Ramos (cell line): ENCODE measurements at regions not wholly inside any gene's neighbourhood (a gene's known extent, or its start where the extent isn't known, plus 50 kb on each side); places are given as distances from the start of the nearest gene placed in this dataset.
"Not testable (repeated sequence)": the region's sequence is repeated elsewhere in the genome, so short reads cannot be mapped to it uniquely, and the experiment has no call there.

Experiments
- in situ Hi-C: fragments of 300-500 bp; cut with MboI; formaldehyde crosslinking; loops from one replicate; pipeline ENCODE4 v1.14.3; 2022; ENCODE audit warnings: low sequenced_read_pairs; ENCODE audit not compliant: unreplicated experiment

- in situ Hi-C loops, result no loop called here
Observed at GRCh38 chr11:79671401-79671800, 230.6 kb upstream of the TENM4 start.

DNA sequence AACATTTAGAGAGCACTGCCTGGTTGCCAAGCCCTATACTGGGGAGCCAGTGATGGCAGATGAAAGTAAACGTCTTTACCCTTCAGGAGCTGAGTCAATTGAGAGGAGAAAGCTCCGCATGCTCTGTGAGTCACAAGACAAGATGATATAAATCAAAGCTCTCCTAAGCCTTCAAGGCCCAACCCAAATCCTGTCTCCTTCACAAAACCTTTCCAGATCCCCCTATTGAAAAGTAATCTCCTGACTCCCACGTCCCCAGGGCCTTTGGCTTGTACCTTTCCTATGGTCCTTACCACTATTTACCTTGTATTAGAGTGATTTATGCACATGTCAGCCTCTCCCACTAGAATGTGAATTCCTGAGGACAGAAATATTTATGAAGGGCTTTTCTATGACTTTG lies 230.1 kb upstream of the TENM4 start:
- in situ Hi-C loops, result no loop called here

DNA sequence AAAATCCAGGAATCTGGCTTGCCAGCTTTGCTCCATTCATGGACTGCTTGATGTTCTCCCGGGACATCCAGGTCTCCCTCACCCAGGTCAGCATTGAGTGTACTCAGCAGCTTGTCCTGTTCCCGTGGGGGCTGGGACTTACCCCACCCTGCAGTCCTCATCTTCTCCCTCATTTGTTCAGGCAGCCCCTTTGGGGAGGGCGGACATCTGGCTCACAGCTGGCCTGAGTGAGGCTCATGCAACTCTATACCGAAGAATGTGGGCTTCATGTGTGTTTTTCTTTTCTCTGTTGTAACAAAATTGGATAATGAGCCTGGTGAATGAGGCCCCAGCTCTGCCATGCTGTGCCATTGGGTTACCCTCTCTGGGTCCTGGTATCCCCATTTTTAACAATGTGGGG lies 227.7 kb upstream of the TENM4 start:
- in situ Hi-C loops, result no loop called here

GRCh38 chr11:79667380-79667779 lies 226.6 kb upstream of the TENM4 start:
- in situ Hi-C loops, result no loop called here

DNA sequence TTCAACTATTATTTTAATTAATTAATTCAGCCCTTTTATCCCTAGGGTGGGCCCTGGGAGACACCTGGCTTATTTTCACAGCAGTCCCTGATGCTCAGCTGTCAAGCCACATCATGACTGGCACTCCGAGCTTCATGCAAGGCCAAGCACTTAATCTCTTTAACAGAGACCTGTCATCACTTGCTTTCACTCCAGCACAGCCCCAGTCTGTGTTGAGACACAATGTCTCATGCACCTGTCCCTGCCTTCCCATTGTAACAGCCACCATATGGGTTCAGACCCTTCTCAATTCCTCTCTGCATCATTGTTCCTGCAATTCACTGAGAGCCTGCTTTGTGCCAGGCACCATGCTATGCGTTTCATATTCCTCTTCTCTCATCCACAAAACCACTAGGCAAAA lies 222.2 kb upstream of the TENM4 start:
- in situ Hi-C loops, result no loop called here

GRCh38 chr11:79661373-79661772 lies 220.5 kb upstream of the TENM4 start:
- in situ Hi-C loops, result no loop called here

GRCh38 chr11:79648766-79649520 lies 208.1 kb upstream of the TENM4 start:
- in situ Hi-C loops, result no loop called here

DNA sequence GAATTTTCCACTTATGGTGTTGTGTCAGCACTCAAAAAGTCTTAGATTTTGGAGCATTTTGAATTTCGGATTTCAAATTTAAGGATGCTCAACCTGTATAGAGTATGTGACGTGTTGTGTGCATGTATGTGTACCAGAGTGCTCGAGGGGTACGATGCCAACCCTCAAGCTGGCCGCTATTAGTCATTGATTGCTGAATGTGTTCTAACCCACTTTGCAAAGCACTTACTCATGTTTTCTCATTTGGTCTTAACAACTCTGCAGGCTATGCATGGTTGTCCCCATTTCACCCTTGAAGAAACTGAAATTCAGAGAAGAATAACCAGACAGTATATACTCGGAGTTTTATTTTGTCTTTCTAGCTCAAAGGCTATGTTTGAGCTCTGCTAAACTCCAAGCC lies 196.4 kb upstream of the TENM4 start:
- in situ Hi-C loops, result no loop called here

GRCh38 chr11:79634905-79635304 lies 194.1 kb upstream of the TENM4 start:
- in situ Hi-C loops, result no loop called here

DNA sequence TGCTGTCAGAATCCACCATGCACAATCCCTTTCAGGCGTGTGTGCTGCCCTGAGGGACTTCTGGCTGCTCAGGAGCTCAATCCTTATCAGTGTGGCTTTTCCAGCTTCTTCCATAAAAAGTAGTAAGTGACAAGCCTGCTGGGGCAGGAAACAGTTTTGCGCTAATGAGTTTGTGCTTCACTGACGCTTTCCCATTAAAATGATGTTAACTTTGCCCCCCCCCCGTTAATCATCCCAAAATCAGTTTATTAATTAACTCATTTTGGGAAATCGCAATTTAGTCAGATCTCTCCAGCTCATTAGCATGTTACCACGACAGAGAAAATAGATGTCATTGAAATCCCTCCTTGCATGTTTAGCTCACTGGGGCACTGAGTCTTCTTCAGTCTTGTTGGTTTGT lies 186.5 kb upstream of the TENM4 start:
- in situ Hi-C loops, result no loop called here

DNA sequence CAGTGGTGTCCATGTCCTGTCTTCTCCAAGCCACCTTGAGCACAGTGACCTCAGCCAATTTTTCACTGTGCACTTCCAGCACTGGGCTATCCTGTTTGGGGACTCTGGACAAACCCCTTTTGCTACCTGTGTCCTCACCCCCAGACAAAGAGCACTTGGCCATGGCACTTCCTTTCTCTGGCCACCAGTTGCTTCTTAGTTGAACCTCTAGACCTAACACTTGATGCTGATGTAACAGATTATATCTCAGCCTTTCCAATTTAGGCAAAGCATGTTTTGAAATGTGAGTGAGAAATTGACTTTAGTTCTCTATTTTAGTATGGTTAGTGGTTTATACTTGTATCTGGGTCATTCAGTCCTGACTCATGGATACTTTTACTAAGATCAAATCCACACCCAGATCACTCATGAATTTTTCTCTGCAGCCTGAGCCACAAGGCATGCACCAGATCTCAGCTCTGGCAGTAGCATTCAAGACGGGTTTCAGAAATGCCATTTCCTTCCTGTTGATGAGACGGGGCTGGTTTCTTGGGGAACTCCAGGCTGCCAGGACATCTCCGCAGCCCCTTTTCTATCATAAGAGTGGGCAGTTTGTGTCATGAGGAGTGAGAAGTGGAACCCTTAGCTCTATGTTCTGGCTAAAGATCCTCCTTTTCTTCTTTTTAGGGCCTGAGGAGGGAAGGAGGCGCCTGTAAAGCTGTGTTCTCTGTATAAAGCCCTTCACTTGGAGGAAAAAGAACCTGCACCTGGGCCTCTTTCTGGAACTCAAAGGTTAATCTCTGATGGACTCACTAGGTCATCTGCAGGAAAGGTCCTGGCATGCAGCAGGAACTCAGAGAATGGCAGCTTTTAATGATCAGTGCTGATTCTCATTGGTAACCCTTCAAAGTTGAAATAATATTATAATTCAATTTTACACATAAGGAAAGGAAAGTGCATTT lies 185.6 kb upstream of the TENM4 start:
- in situ Hi-C loops, result no loop called here

DNA sequence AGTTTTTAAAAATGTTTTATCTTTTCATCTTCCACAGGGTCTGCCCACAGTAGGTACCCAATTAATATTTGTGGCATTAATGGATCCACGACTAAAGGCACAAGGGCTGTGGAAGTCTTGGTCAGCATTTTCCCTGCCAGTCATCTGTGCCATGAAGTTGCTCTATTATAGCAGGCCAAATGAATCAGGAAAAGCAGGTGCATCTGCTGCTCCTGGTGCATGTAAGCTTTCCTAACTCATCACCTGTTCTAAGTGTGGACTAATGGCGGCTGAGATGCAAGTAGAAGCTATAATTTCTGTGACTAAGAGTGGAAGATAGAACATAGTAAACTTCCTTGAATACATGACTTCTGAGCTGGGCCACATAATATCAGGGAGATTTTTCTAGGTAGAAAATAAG lies 182.5 kb upstream of the TENM4 start:
- in situ Hi-C loops, result no loop called here

DNA sequence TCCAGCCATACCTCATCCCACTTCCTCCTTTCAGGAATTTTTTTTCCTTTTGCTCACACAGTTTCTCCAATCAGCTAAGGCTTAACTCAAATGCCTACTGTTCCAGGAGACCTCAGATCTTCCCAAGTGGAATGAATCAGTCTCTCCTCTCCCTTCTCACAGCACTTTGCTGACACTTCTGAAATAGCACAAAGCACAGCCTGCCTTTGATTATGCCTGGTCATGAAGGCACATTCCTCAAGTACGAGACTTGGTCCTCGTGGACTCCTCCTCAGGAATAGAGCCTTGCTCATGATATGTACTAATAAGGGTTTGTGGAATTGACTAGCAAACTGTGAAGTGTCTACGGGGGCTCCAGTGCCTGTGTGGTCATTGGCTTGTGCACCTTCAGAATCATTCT lies 176.7 kb upstream of the TENM4 start:
- in situ Hi-C loops, result no loop called here

DNA sequence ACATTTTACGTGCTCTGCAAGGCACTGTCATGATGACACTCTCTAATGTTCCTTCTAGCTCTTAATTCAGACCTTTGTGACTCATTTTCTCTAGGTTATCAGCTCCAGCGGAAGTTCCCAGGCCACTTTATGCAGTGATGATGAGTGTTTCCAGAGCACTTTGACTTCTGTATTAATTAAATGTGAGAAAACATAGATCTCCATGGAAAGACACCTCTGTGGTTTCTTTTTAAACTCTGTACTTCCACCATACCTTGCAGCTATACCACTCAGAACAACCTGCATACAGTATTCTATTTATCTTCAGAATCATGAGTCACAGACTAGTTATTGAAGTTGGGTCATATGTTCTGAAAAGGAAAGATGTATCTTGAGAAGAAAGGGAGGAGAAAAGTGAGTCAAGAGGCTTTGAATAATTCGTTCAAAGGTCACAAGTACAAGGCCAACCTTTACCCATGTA lies 175.6 kb upstream of the TENM4 start:
- in situ Hi-C loops, result no loop called here

GRCh38 chr11:79615425-79615824 lies 174.6 kb upstream of the TENM4 start:
- in situ Hi-C loops, result no loop called here

GRCh38 chr11:79610678-79611077 lies 169.8 kb upstream of the TENM4 start:
- in situ Hi-C loops, result no loop called here

GRCh38 chr11:79610139-79610538 lies 169.3 kb upstream of the TENM4 start:
- in situ Hi-C loops, result no loop called here

GRCh38 chr11:79609511-79609910 lies 168.7 kb upstream of the TENM4 start:
- in situ Hi-C loops, result no loop called here

DNA sequence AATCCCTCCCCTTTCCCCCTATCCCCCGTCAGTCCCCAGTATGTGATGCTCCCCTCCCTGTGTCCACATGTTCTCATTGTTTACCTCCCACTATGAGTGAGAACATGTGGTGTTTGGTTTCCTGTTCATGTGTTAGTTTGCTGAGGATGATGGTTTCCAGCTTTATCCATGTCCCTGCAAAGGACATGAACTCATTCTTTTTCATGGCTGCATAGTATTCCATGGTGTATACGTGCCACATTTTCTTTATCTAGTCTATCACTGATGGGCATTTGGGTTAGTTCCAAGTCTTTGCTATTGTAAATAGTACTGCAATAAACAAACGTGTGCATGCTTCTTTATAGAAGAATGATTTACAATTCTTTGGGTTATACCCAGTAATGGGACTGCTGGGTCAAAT lies 165.6 kb upstream of the TENM4 start:
- in situ Hi-C loops, result not testable (repeated sequence)

DNA sequence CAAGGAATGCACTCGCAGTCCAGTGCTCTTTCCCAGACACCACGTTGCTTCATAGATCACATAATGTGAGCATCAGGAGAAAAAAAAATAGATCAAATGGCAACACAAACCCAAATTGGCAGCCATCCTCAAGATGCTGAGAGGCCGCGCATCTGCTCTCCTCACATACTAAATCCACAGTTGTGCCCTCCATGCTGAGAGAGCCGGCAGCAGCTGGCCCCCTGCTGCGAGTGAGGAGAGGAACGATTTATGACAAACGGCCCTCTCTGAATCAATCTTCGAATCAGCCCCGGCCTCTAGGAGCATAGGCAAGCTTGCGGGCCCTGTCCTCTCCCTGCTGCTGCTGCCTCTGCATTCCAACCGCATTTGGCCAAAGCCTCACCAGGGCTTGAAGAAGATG lies 159.9 kb upstream of the TENM4 start:
- in situ Hi-C loops, result no loop called here

DNA sequence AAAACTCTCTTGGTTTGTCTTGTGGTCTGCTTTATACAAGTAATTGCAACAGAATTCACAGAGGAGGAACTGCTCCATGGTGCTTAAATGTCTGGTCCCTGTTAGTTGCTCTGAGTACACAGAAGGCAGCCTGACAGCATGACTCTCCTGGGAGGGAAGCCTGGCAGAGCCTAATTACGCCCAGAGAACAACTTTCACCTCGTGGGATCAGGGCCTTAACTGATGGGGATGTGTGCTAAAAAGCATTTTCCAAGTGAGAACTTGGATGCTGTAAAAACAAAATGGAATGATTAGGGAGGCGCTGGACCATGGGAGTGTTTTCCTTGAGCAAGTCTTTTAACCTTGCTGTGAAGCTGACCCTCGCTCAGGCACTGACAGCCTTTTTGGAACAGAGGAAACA lies 154.0 kb upstream of the TENM4 start:
- in situ Hi-C loops, result no loop called here
